Liver (tissue), 8 donors: ENCODE measurements at regions not wholly inside any gene's neighbourhood (a gene's known extent, or its start where the extent isn't known, plus 50 kb on each side); places are given as distances from the start of the nearest gene placed in this dataset.
A peak's percentile ranks its signal among the peaks of the same experiment; 100 is the strongest.

ENCODE experiments used
- DNase-seq: peaks from one replicate; pipeline ENCODE4 v3.0.0-alpha.2; 2017; ENCODE audit warnings: low spot score
- H3K27ac ChIP-seq, 2 donors: one replicate each; pipeline ENCODE4 v1.7.0; 2013; ENCODE audit warnings: inconsistent platforms in 2 of 2, low read length in 2 of 2, control low read depth in 1 of 2, low read depth in 1 of 2, mild to moderate bottlenecking in 1 of 2
- H3K27me3 ChIP-seq, 4 donors: one replicate each; pipeline versions ENCODE4 v1.6.1 to v1.7.0; 2013; ENCODE audit warnings: low read length in 3 of 4, inconsistent platforms in 1 of 4, mild to moderate bottlenecking in 1 of 4, moderate library complexity in 1 of 4; ENCODE audit not compliant: control insufficient read depth in 4 of 4, insufficient read depth in 4 of 4
- H3K36me3 ChIP-seq, 4 donors: one replicate each; pipeline versions ENCODE4 v1.6.1 to v1.7.0; 2013; ENCODE audit warnings: low read length in 3 of 4, mild to moderate bottlenecking in 3 of 4, low read depth in 1 of 4, moderate library complexity in 1 of 4; ENCODE audit not compliant: control insufficient read depth in 4 of 4, insufficient read depth in 3 of 4
- H3K4me1 ChIP-seq, 4 donors: one replicate each; pipeline versions ENCODE4 v1.6.1 to v1.7.0; 2013; ENCODE audit warnings: low read length in 3 of 4, mild to moderate bottlenecking in 3 of 4, moderate library complexity in 1 of 4; ENCODE audit not compliant: control insufficient read depth in 4 of 4, insufficient read depth in 4 of 4
- H3K4me3 ChIP-seq, 3 donors: one replicate each; pipeline versions ENCODE4 v1.6.1 to v1.7.0; 2013; ENCODE audit warnings: low read length in 3 of 3, control low read depth in 1 of 3, low read depth in 1 of 3, mild to moderate bottlenecking in 1 of 3
- H3K9ac ChIP-seq, 2 donors: one replicate each; pipeline ENCODE4 v1.7.0; 2013; ENCODE audit warnings: low read length in 2 of 2, mild to moderate bottlenecking in 2 of 2, moderate library complexity in 2 of 2, control low read depth in 1 of 2, low read depth in 1 of 2
- H3K9me3 ChIP-seq, 4 donors: one replicate each; pipeline versions ENCODE4 v1.6.1 to v1.7.0; 2013; ENCODE audit warnings: low read length in 3 of 4; ENCODE audit not compliant: control insufficient read depth in 4 of 4
- CTCF ChIP-seq: fragments of 150-350 bp; IDR thresholded peaks from 2 replicates; pipeline ENCODE4 v1.5.1; 2017; ENCODE audit warnings: improper control_type of control experiment, low read depth, low read length; ENCODE audit not compliant: missing input control
- EGR1 ChIP-seq, 2 donors: IDR thresholded peaks; 2 replicates each; pipeline ENCODE4 v1.6.1; 2016 to 2018; ENCODE audit warnings: antibody characterized with exemption in 2 of 2, low read depth in 2 of 2
- FOXA1 ChIP-seq: IDR thresholded peaks from 2 replicates; pipeline ENCODE4 v1.6.1; 2016; ENCODE audit warnings: antibody characterized with exemption
- FOXA2 ChIP-seq: IDR thresholded peaks from 2 replicates; pipeline ENCODE4 v1.6.1; 2016; ENCODE audit warnings: antibody characterized with exemption
- GABPA ChIP-seq, 2 donors: IDR thresholded peaks in 1 of 2; conservative IDR thresholded peaks in 1 of 2; 2 replicates each; pipeline ENCODE4 v1.6.1; 2016; ENCODE audit warnings: antibody characterized with exemption in 2 of 2, mild to moderate bottlenecking in 1 of 2, moderate library complexity in 1 of 2
- HNF4A ChIP-seq, 2 donors: conservative IDR thresholded peaks; 2 replicates each; pipeline ENCODE4 v1.6.1; 2016; ENCODE audit warnings: antibody characterized with exemption in 2 of 2, mild to moderate bottlenecking in 2 of 2
- HNF4G ChIP-seq: IDR thresholded peaks from 2 replicates; pipeline ENCODE4 v1.6.1; 2016; ENCODE audit warnings: antibody characterized with exemption
- JUND ChIP-seq, 2 donors: IDR thresholded peaks; 2 replicates each; pipeline ENCODE4 v1.6.1; 2016; ENCODE audit warnings: antibody characterized with exemption in 2 of 2
- NR2F2 ChIP-seq: IDR thresholded peaks from 2 replicates; pipeline ENCODE4 v1.6.1; 2016; ENCODE audit warnings: antibody characterized with exemption
- RAD21 ChIP-seq, 2 donors: IDR thresholded peaks; 2 replicates each; pipeline ENCODE4 v1.6.1; 2016; ENCODE audit warnings: antibody characterized with exemption in 2 of 2, mild to moderate bottlenecking in 2 of 2
- RXRA ChIP-seq, 2 donors: IDR thresholded peaks; 2 replicates each; pipeline ENCODE4 v1.6.1; 2017 to 2018; ENCODE audit warnings: antibody characterized with exemption in 2 of 2, mild to moderate bottlenecking in 1 of 2
- SP1 ChIP-seq: IDR thresholded peaks from 2 replicates; pipeline ENCODE4 v1.6.1; 2018; ENCODE audit warnings: antibody characterized with exemption, mild to moderate bottlenecking
- TAF1 ChIP-seq: conservative IDR thresholded peaks from 2 replicates; pipeline ENCODE4 v1.6.1; 2016; ENCODE audit warnings: antibody characterized with exemption, mild to moderate bottlenecking
- YY1 ChIP-seq: IDR thresholded peaks from 2 replicates; pipeline ENCODE4 v1.6.1; 2016; ENCODE audit warnings: antibody characterized with exemption, mild to moderate bottlenecking
- ZBTB33 ChIP-seq: IDR thresholded peaks from 2 replicates; pipeline ENCODE4 v1.6.1; 2016; ENCODE audit warnings: antibody characterized with exemption
- WGBS: extraction: QIAGEN DNeasy Blood & Tissue Kit; methylation state at CpG from one replicate; pipeline ENCODE4 v1.1.7; 2013; 5-methylcytosine and 5-hydroxymethylcytosine counted together
- TF ChIP-seq, protein P1 (sequence below): IDR thresholded peaks from 2 replicates; pipeline ENCODE4 v1.6.1; 2016; ENCODE audit warnings: antibody characterized with exemption
- TF ChIP-seq, protein P2 (sequence below): IDR thresholded peaks from 2 replicates; pipeline ENCODE4 v1.6.1; 2016; ENCODE audit warnings: antibody characterized with exemption
- TF ChIP-seq, protein P3 (sequence below): IDR thresholded peaks from 2 replicates; pipeline ENCODE4 v1.6.1; 2016; ENCODE audit warnings: antibody characterized with exemption, mild to moderate bottlenecking
- donor health status: healthy.
- donor health status: healthy.
- donor health status: healthy.
- donor health status: healthy.
- donor health status: healthy.

- Histone ChIP-seq H3K27me3 (no peaks in the 10 kb centered on the region), H3K9ac (no peak overlapping the region), H3K4me3 (no peak overlapping the region), H3K27ac (no peak overlapping the region), H3K9me3 (no peaks in the 10 kb centered on the region), H3K36me3 (no peaks in the 10 kb centered on the region), H3K4me1 (no peaks in the 10 kb centered on the region)
- TF ChIP-seq, protein P1, sequence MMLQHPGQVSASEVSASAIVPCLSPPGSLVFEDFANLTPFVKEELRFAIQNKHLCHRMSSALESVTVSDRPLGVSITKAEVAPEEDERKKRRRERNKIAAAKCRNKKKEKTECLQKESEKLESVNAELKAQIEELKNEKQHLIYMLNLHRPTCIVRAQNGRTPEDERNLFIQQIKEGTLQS: no peak
- no peak for TF ChIP-seq RAD21 (IDR thresholded peaks at IDR 0.05)
- TF ChIP-seq ZBTB33: no peak
- TF ChIP-seq CTCF: no peak
- TF ChIP-seq HNF4A (conservative IDR thresholded peaks at IDR 0.05): no peak
- TF ChIP-seq FOXA2: no peak
- no peak for TF ChIP-seq TAF1
- TF ChIP-seq NR2F2: no peak
- TF ChIP-seq EGR1 (IDR thresholded peaks at IDR 0.05; ENCODE audit: low read depth in 2 of 2): no peak
- TF ChIP-seq, protein P2, sequence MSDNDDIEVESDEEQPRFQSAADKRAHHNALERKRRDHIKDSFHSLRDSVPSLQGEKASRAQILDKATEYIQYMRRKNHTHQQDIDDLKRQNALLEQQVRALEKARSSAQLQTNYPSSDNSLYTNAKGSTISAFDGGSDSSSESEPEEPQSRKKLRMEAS: no peak
- TF ChIP-seq GABPA (IDR thresholded peaks at IDR 0.05 in 1 of 2, conservative IDR thresholded peaks at IDR 0.05 in 1 of 2): no peak
- no peak for TF ChIP-seq JUND (IDR thresholded peaks at IDR 0.05)
- TF ChIP-seq SP1: no peak
- TF ChIP-seq RXRA (IDR thresholded peaks at IDR 0.05): no peak
- no peak for TF ChIP-seq FOXA1
- TF ChIP-seq YY1: no peak
- TF ChIP-seq, protein P3, sequence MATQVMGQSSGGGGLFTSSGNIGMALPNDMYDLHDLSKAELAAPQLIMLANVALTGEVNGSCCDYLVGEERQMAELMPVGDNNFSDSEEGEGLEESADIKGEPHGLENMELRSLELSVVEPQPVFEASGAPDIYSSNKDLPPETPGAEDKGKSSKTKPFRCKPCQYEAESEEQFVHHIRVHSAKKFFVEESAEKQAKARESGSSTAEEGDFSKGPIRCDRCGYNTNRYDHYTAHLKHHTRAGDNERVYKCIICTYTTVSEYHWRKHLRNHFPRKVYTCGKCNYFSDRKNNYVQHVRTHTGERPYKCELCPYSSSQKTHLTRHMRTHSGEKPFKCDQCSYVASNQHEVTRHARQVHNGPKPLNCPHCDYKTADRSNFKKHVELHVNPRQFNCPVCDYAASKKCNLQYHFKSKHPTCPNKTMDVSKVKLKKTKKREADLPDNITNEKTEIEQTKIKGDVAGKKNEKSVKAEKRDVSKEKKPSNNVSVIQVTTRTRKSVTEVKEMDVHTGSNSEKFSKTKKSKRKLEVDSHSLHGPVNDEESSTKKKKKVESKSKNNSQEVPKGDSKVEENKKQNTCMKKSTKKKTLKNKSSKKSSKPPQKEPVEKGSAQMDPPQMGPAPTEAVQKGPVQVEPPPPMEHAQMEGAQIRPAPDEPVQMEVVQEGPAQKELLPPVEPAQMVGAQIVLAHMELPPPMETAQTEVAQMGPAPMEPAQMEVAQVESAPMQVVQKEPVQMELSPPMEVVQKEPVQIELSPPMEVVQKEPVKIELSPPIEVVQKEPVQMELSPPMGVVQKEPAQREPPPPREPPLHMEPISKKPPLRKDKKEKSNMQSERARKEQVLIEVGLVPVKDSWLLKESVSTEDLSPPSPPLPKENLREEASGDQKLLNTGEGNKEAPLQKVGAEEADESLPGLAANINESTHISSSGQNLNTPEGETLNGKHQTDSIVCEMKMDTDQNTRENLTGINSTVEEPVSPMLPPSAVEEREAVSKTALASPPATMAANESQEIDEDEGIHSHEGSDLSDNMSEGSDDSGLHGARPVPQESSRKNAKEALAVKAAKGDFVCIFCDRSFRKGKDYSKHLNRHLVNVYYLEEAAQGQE: no peak
- TF ChIP-seq HNF4G: no peak
- no peak for DNase-seq
- 87% methylated on average over 2 of the region's 2 CpGs for WGBS
Measured at GRCh38 chr3:20878691-20879090, 692.7 kb upstream of the SGO1 start.

DNA sequence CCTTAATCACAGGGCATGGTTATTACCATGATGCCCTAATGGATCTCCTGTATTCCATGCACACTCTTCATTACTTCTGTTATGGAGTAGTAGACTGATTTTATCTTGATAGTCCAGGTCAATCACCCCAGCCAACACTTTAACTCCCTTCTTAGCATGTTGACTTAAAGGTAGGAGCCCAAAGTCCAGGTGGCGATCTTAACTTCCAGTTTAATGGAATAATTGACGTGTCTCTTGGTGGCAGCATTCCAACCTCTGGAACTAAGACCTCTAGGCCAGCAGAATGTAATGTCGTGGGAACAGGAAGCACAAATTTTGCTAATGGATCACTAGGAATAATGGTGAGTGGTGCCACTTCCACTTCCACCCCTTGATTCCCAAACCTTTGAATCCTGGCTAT lies 687.2 kb upstream of the SGO1 start:
- 37% methylated on average over 3 of the region's 3 CpGs for WGBS
- Histone ChIP-seq H3K27ac (no peak overlapping the region), H3K27me3 (no peaks in the 10 kb centered on the region), H3K9ac (no peak overlapping the region), H3K4me1 (no peaks in the 10 kb centered on the region), H3K36me3 (no peaks in the 10 kb centered on the region), H3K9me3 (no peaks in the 10 kb centered on the region), H3K4me3 (no peak overlapping the region)
- DNase-seq: no peak
- peak; percentile 36 for TF ChIP-seq SP1
- TF ChIP-seq HNF4A (conservative IDR thresholded peaks at IDR 0.05): peak; percentile 10 to 57
- no peak for TF ChIP-seq GABPA (IDR thresholded peaks at IDR 0.05 in 1 of 2, conservative IDR thresholded peaks at IDR 0.05 in 1 of 2)
- peak in 1 of 2 donors; percentile 29 for TF ChIP-seq RXRA (IDR thresholded peaks at IDR 0.05)
